Astrocyte (in vitro differentiated cells and primary cell): ENCODE measurements at regions not wholly inside any gene's neighbourhood (a gene's known extent, or its start where the extent isn't known, plus 50 kb on each side); places are given as distances from the start of the nearest gene placed in this dataset.

Source experiments
- DNase-seq: peaks from one replicate; pipeline ENCODE4 v3.0.0-alpha.2; 2010; ENCODE audit warnings: low read depth
- FAIRE-seq: peaks from 2 replicates; lab custom pipeline; 2011; peaks lifted over from hg19 to GRCh38; lab: Jason Lieb, UNC
- H2AFZ ChIP-seq: 2 replicates; pipeline ENCODE4 v1.6.0; 2012; ENCODE audit warnings: low read depth, low read length, inconsistent platforms
- H3K27ac ChIP-seq: 2 replicates; pipeline ENCODE4 v1.5.1; 2011; ENCODE audit warnings: low read depth, low read length, inconsistent platforms
- H3K27me3 ChIP-seq: 2 replicates; pipeline ENCODE4 v1.6.0; 2011; ENCODE audit warnings: low read length, inconsistent platforms; ENCODE audit not compliant: insufficient read depth
- H3K36me3 ChIP-seq: 2 replicates; pipeline ENCODE4 v1.5.1; 2011; ENCODE audit warnings: low read length, inconsistent platforms; ENCODE audit not compliant: insufficient read depth
- H3K4me1 ChIP-seq: 2 replicates; pipeline ENCODE4 v1.5.1; 2011; ENCODE audit warnings: low read length, inconsistent platforms; ENCODE audit not compliant: insufficient read depth
- H3K4me2 ChIP-seq: 2 replicates; pipeline ENCODE4 v1.6.0; 2012; ENCODE audit warnings: low read length, inconsistent platforms
- H3K4me3 ChIP-seq: 2 replicates; pipeline ENCODE4 v1.5.1; 2011; ENCODE audit warnings: low read depth, mild to moderate bottlenecking, low read length, inconsistent platforms; ENCODE audit not compliant: insufficient read depth
- H3K79me2 ChIP-seq: 2 replicates; pipeline ENCODE4 v1.6.0; 2012; ENCODE audit warnings: mild to moderate bottlenecking, low read length, inconsistent platforms; ENCODE audit not compliant: insufficient read depth
- H3K9ac ChIP-seq: 2 replicates; pipeline ENCODE4 v1.6.0; 2012; ENCODE audit warnings: mild to moderate bottlenecking, low read length, inconsistent platforms
- H3K9me3 ChIP-seq: 2 replicates; pipeline ENCODE4 v1.5.1; 2012; ENCODE audit warnings: low read depth, mild to moderate bottlenecking, low read length, inconsistent platforms; ENCODE audit not compliant: insufficient read depth
- H4K20me1 ChIP-seq: 2 replicates; pipeline ENCODE4 v1.6.0; 2012; ENCODE audit warnings: low read length, inconsistent platforms; ENCODE audit not compliant: insufficient read depth
- H3K27ac Mint-ChIP-seq: one replicate; pipeline ENCODE4 v1.8.0; 2021; ENCODE audit warnings: mild to moderate bottlenecking, mixed read lengths; ENCODE audit not compliant: unreplicated experiment
- H3K27me3 Mint-ChIP-seq: one replicate; pipeline ENCODE4 v1.8.0; 2021; ENCODE audit warnings: low read depth, mixed read lengths; ENCODE audit not compliant: unreplicated experiment
- H3K36me3 Mint-ChIP-seq: one replicate; pipeline ENCODE4 v1.8.0; 2021; ENCODE audit warnings: low read depth, mixed read lengths; ENCODE audit not compliant: unreplicated experiment
- H3K4me1 Mint-ChIP-seq: one replicate; pipeline ENCODE4 v1.8.0; 2021; ENCODE audit warnings: low read depth, mixed read lengths; ENCODE audit not compliant: unreplicated experiment
- H3K4me3 Mint-ChIP-seq: one replicate; pipeline ENCODE4 v1.8.0; 2021; ENCODE audit warnings: mild to moderate bottlenecking, moderate library complexity, mixed read lengths; ENCODE audit not compliant: unreplicated experiment
- H3K9me3 Mint-ChIP-seq: one replicate; pipeline ENCODE4 v1.8.0; 2021; ENCODE audit warnings: mild to moderate bottlenecking, mixed read lengths; ENCODE audit not compliant: unreplicated experiment
- CTCF ChIP-seq: IDR thresholded peaks from 2 replicates; pipeline ENCODE4 v1.5.1; 2011; ENCODE audit warnings: low read depth, mild to moderate bottlenecking, inconsistent platforms, low read length, moderate library complexity; ENCODE audit not compliant: insufficient read depth
- EZH2 ChIP-seq: IDR thresholded peaks from 2 replicates; pipeline ENCODE4 v1.6.1; 2012; ENCODE audit warnings: mild to moderate bottlenecking, low read length, inconsistent platforms; ENCODE audit not compliant: insufficient read depth

GRCh38 chr2:58636872-58637271 lies 395.7 kb upstream of the FANCL start:
- no peaks in the 10 kb centered on the region for H3K27me3 ChIP-seq
- H3K27ac ChIP-seq: no peak overlapping the region
- H4K20me1 ChIP-seq: no peaks in the 10 kb centered on the region
- no peaks in the 10 kb centered on the region for H3K9me3 Mint-ChIP-seq
- no peaks in the 10 kb centered on the region for H3K27me3 Mint-ChIP-seq
- H3K27ac Mint-ChIP-seq: peak overlapping the region; percentile 28
- H2AFZ ChIP-seq: no peak overlapping the region
- H3K4me2 ChIP-seq: no peak overlapping the region
- H3K36me3 Mint-ChIP-seq: no peaks in the 10 kb centered on the region
- no peak overlapping the region for H3K4me3 Mint-ChIP-seq
- TF ChIP-seq EZH2 (no peak), CTCF (no peak)
- no peak overlapping the region for H3K9ac ChIP-seq
- no peaks in the 10 kb centered on the region for H3K9me3 ChIP-seq
- DNase-seq (no peak), FAIRE-seq (no peak)
- peaks cover 4% of the 10 kb centered on the region for H3K4me1 ChIP-seq
- no peak overlapping the region for H3K4me3 ChIP-seq
- no peaks in the 10 kb centered on the region for H3K79me2 ChIP-seq
- no peaks in the 10 kb centered on the region for H3K36me3 ChIP-seq
- peaks cover 40% of the 10 kb centered on the region for H3K4me1 Mint-ChIP-seq

GRCh38 chr2:58635801-58636375 lies 394.8 kb upstream of the FANCL start:
- Histone ChIP-seq H3K9me3 (no peaks in the 10 kb centered on the region), H3K79me2 (no peaks in the 10 kb centered on the region), H3K4me3 (no peak overlapping the region), H4K20me1 (no peaks in the 10 kb centered on the region), H2AFZ (no peak overlapping the region), H3K4me1 (peaks cover 4% of the 10 kb centered on the region), H3K9ac (no peak overlapping the region), H3K27me3 (no peaks in the 10 kb centered on the region), H3K36me3 (no peaks in the 10 kb centered on the region), H3K4me2 (no peak overlapping the region), H3K27ac (no peak overlapping the region)
- DNase-seq: no peak
- no peak overlapping the region for H3K27ac Mint-ChIP-seq
- no peaks in the 10 kb centered on the region for H3K36me3 Mint-ChIP-seq
- FAIRE-seq: no peak
- peaks cover 40% of the 10 kb centered on the region for H3K4me1 Mint-ChIP-seq
- TF ChIP-seq CTCF (no peak), EZH2 (no peak)
- no peaks in the 10 kb centered on the region for H3K27me3 Mint-ChIP-seq
- no peaks in the 10 kb centered on the region for H3K9me3 Mint-ChIP-seq
- no peak overlapping the region for H3K4me3 Mint-ChIP-seq

GRCh38 chr2:58634653-58635370 lies 393.7 kb upstream of the FANCL start:
- DNase-seq: peak; percentile 8
- Histone ChIP-seq H3K4me3 (no peak overlapping the region), H3K27me3 (no peaks in the 10 kb centered on the region), H3K36me3 (no peaks in the 10 kb centered on the region), H3K4me2 (no peak overlapping the region), H3K79me2 (no peaks in the 10 kb centered on the region), H2AFZ (no peak overlapping the region), H3K9ac (no peak overlapping the region), H4K20me1 (no peaks in the 10 kb centered on the region), H3K27ac (peak overlapping the region; percentile 5), H3K4me1 (peaks cover 4% of the 10 kb centered on the region), H3K9me3 (no peaks in the 10 kb centered on the region)
- Mint-ChIP-seq H3K27me3 (no peaks in the 10 kb centered on the region), H3K9me3 (no peaks in the 10 kb centered on the region), H3K27ac (peak overlapping the region; percentile 87), H3K4me3 (no peak overlapping the region), H3K36me3 (no peaks in the 10 kb centered on the region), H3K4me1 (peaks cover 34% of the 10 kb centered on the region)
- FAIRE-seq: no peak
- TF ChIP-seq CTCF: no peak
- TF ChIP-seq EZH2: no peak
